HG03520 (cell line): ENCODE measurements at regions not wholly inside any gene's neighbourhood (a gene's known extent, or its start where the extent isn't known, plus 50 kb on each side); places are given as distances from the start of the nearest gene placed in this dataset.
"Not testable (repeated sequence)": the region's sequence is repeated elsewhere in the genome, so short reads cannot be mapped to it uniquely, and the experiment has no call there.

Source experiments
- ATAC-seq: cut with Tn5 transposase; IDR thresholded peaks from one replicate; pipeline ENCODE4 v1.9.1; 2021; ENCODE audit warnings: mild to moderate bottlenecking, moderate library complexity; ENCODE audit not compliant: unreplicated experiment

DNA sequence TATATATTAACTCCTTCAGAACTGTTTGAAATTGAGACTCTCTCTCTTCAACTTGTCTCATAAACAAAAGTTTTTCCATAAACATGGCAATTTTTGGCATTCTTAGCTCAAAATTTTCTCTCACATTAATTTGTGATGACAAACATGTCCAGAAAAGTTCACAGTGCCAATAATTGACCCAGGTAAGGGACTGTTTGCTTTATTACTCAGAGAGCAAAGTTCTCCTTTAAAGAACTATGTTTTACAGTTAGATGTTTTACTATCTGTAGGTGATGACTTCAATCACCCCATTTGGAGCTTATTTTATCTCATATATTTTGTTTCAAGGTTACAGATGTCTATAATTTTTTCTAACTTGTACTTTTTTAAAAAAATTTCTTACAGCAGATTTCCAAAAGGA lies 855.6 kb downstream of the SLC16A7 start:
- ATAC-seq: no peak

DNA sequence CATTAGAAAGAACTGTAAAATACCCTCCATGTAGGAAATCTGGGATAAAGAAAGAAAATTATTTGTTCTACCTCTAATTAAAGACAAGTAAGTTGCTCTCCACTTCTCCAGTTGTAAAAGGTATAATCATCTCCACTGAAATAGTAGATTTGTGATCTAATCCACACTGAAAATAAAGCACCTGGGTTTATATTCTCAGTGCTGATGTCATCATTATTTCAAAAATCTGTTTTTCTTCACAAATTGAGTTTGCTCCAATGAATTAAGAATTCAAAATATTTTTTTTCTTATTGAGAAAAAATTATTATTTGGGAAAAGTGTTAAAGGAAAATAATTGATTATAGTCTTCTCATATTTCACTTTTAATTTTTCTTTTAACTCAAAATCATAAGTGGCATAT lies 869.2 kb downstream of the SLC16A7 start:
- ATAC-seq: no peak

GRCh38 chr12:60468546-60468945 lies 872.7 kb downstream of the SLC16A7 start:
- ATAC-seq: no peak

DNA sequence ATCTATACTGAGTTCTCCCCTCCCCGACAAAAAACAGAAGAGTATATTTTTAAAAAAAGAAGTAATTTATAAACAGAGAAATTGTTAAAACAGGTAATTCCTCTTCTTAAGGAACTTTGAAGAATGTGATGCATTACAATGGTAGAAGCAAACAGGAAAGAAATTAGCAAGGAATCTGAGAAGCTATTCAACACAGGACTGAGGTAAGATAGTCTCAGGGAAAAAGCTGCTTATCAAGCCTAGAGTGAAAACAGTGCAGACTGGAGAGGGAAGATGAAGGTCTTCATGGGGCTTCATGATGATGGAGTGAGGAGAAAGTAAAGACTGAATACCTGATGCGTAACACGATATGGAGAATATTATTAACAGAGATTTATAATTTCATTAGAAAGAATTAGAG lies 880.0 kb downstream of the SLC16A7 start:
- ATAC-seq: no peak

- no peak for ATAC-seq
These were observed 891.5 kb downstream of the SLC16A7 start for GRCh38 chr12:60487284-60487683.

DNA sequence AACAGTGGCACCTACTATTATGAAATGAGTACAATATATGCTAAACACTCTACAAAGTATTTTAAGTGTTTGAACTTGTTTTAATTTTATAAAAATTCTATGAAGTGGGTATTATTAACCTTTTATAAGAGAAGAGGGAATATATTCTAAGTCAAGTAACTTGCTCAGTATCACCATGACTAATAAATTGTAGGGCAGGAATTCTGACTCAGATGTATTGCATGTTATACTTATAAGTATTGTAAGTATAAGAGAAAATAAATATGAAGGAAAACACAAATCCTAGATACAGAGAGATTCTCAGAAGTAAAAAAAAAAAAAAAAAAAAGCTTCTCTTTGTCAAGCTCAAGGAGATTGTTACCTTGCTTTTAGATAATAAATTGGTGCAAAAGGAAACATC lies 893.2 kb downstream of the SLC16A7 start:
- ATAC-seq: no peak

- ATAC-seq: no peak
These were observed 898.4 kb downstream of the SLC16A7 start for GRCh38 chr12:60494244-60494643.

- ATAC-seq: no peak
These were observed 902.8 kb downstream of the SLC16A7 start for GRCh38 chr12:60498656-60499055.

GRCh38 chr12:60501124-60501729 lies 905.4 kb downstream of the SLC16A7 start:
- no peak for ATAC-seq

GRCh38 chr12:60522684-60523400 lies 927.0 kb downstream of the SLC16A7 start:
- ATAC-seq: no peak

DNA sequence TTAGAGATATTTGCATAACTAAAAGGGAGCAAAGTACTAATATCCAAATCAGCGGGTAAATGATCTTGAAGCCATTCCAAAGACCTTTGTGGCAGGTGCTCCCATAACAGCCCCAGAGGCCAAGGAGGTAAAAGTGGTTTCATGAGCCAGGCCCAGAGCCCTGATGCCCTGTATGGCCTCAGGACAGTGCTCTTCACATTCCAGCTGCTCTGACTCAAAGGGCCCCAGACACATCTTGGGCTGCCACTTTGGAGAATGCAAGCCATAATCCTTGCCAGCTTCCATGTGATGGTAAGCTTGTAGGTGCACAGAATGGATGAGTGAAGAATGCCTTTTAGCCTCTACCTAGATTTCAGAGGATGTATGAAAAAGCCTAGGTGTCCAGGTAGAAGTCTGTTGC lies 933.4 kb downstream of the SLC16A7 start:
- ATAC-seq: no peak

- no peak for ATAC-seq
These were observed 933.9 kb downstream of the SLC16A7 start for GRCh38 chr12:60529723-60530122.

DNA sequence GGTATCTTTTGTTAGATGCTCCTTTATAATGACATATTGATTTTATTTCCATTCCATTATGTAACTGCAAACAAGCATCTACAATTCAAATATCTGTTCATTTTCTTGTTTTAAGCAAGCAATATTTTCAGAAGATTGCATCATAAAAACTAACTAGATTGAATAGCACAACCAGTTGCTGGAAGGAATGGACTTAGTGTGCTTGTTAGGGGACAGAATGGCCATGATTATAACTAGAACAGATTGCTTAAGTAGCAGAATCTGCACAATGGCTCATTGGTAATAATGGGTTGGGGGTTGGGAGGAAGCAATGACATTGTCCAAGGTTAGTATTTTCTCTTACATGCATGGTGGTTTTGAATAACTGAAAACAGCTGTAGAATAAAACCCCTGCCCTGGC lies 939.5 kb downstream of the SLC16A7 start:
- no peak for ATAC-seq

GRCh38 chr12:60539592-60539991 lies 943.8 kb downstream of the SLC16A7 start:
- no peak for ATAC-seq

GRCh38 chr12:60568914-60569313 lies 973.1 kb downstream of the SLC16A7 start:
- ATAC-seq: no peak

- no peak for ATAC-seq
These were observed 981.8 kb downstream of the SLC16A7 start for GRCh38 chr12:60577607-60578006.

GRCh38 chr12:60587664-60588063 lies 991.8 kb downstream of the SLC16A7 start:
- ATAC-seq: not testable (repeated sequence)

DNA sequence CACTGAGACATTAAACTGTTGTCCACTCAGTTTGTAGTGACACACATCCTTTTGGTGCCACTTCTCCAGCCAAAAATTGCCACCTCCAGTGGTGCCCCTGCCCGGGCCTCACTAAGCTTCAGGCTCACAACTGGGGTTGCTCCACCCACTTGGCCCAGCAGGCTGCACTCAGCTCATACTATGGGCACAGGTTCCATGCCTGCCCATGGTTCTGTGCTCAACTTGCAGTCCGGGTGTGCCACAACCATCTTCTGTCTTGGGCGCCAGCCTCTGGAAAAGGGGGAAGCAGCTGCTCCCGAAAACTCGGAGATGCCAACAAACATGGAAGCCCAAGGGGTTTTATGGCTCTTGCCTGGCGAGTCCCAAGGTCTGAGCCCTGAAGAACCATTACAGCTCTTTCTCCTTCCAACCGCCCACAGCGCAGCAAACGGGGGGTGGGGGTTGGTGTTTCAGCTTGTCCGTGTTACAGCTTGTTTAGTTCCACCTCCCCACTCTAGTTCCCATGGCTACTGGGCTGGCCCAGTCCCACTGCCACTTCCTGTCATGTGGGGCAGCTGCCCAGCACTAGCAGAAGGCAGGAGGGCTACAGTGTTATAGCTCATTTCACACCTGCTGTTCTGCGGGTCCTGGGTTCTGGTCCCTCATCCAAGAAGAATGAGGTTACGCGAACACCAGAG lies 998.3 kb downstream of the SLC16A7 start:
- ATAC-seq: no peak

- ATAC-seq: no peak
These were observed 1006.8 kb downstream of the SLC16A7 start for GRCh38 chr12:60602601-60603000.

- ATAC-seq: not testable (repeated sequence)
These were observed 1007.6 kb downstream of the SLC16A7 start for GRCh38 chr12:60603475-60603874.

GRCh38 chr12:60616400-60616799 lies 1020.6 kb downstream of the SLC16A7 start:
- ATAC-seq: no peak

GRCh38 chr12:60630796-60631195 lies 1035.0 kb downstream of the SLC16A7 start:
- no peak for ATAC-seq
